GM12878 (cell line): ENCODE measurements at regions not wholly inside any gene's neighbourhood (a gene's known extent, or its start where the extent isn't known, plus 50 kb on each side); places are given as distances from the start of the nearest gene placed in this dataset.

ENCODE experiments used
- ATAC-seq: fragments of 200-7000 bp; cut with Tn5 transposase; 3 replicates; pipeline ENCODE4 v1.9.1; 2020; ENCODE audit warnings: mild to moderate bottlenecking, moderate library complexity
- BruUV-seq: library from RNA; stranded (reverse); fragments of 400-500 nt; replicated peaks from 2 replicates; lab custom pipeline; 2021; lab: Mats Ljungman, UMichigan
- CTCF ChIA-PET: fragments of 300-600 bp; sonication (Branson Sonifier 250); formaldehyde crosslinking; extraction: SDS; loops from one replicate; lab custom pipeline; 2021; ENCODE audit warnings: inconsistent platforms; lab: Yijun Ruan, JAX
- POLR2A ChIA-PET: fragments of 350-600 bp; formaldehyde crosslinking; extraction: SDS; loops from one replicate; lab custom pipeline; 2021; ENCODE audit warnings: inconsistent platforms; lab: Charles Lee
- RAD21 ChIA-PET: fragments of 300-600 bp; sonication (Branson Sonifier 250); formaldehyde crosslinking; loops from one replicate; lab custom pipeline; 2023; ENCODE audit warnings: antibody characterized with exemption; ENCODE audit not compliant: unreplicated experiment; lab: Charles Lee
- SMC1A ChIA-PET: fragments of 300-600 bp; sonication (Branson Sonifier 250); formaldehyde crosslinking; loops from one replicate; lab custom pipeline; 2023; ENCODE audit not compliant: unreplicated experiment, uncharacterized antibody; lab: Charles Lee
- DNase-seq: peaks from one replicate; pipeline ENCODE4 v3.0.0-alpha.2; 2011; ENCODE audit warnings: low read depth, low spot score
- FAIRE-seq: peaks from 3 replicates; lab custom pipeline; 2011; peaks lifted over from hg19 to GRCh38; lab: Jason Lieb, UNC
- H2AFZ ChIP-seq: 2 replicates; pipeline ENCODE4 v1.6.0; 2011; ENCODE audit warnings: low read depth, low read length, control low read depth; ENCODE audit not compliant: control insufficient read depth
- H3K27ac ChIP-seq: 2 replicates; pipeline ENCODE4 v1.5.1; 2011; ENCODE audit warnings: control low read depth; ENCODE audit not compliant: control insufficient read depth, insufficient read depth
- H3K27me3 ChIP-seq, 2 experiments: replicated peaks in 1 of 2; 2 replicates each; pipeline versions ENCODE4 v1.6.0 to v1.6.1; 2011; ENCODE audit warnings: low read length in 1 of 2; ENCODE audit not compliant: control insufficient read depth in 2 of 2, insufficient read depth in 2 of 2
- H3K36me3 ChIP-seq, 2 experiments: 2 replicates each; pipeline ENCODE4 v1.5.1; 2011; ENCODE audit warnings: low read length in 1 of 2; ENCODE audit not compliant: control insufficient read depth in 2 of 2, insufficient read depth in 2 of 2
- H3K4me1 ChIP-seq: 2 replicates; pipeline ENCODE4 v1.6.1; 2011; ENCODE audit warnings: mild to moderate bottlenecking, low read length, moderate library complexity, mixed read lengths; ENCODE audit not compliant: control insufficient read depth, insufficient read depth
- H3K4me2 ChIP-seq: 2 replicates; pipeline ENCODE4 v1.6.0; 2011; ENCODE audit warnings: control low read depth; ENCODE audit not compliant: control insufficient read depth, insufficient read depth
- H3K4me3 ChIP-seq: fragments of 200-600 bp; sonication (generic); 2 replicates; pipeline ENCODE4 v1.5.1; 2016
- H3K79me2 ChIP-seq: 2 replicates; pipeline ENCODE4 v1.6.0; 2011; ENCODE audit warnings: low read length; ENCODE audit not compliant: control insufficient read depth, insufficient read depth
- H3K9ac ChIP-seq: 2 replicates; pipeline ENCODE4 v1.8.0; 2011; ENCODE audit warnings: low read length, control low read depth, mixed read lengths; ENCODE audit not compliant: control insufficient read depth, insufficient read depth
- H3K9me3 ChIP-seq: replicated peaks from 3 replicates; pipeline ENCODE4 v1.5.1; 2011; ENCODE audit warnings: mild to moderate bottlenecking, low read length; ENCODE audit not compliant: control insufficient read depth, insufficient read depth
- H4K20me1 ChIP-seq: 2 replicates; pipeline ENCODE4 v1.6.0; 2011; ENCODE audit not compliant: control insufficient read depth, insufficient read depth
- BACH1 ChIP-seq: fragments of 450-650 bp; IDR thresholded peaks from 2 replicates; pipeline ENCODE4 v1.6.1; 2017; ENCODE audit warnings: mild to moderate bottlenecking, borderline replicate concordance
- CREM ChIP-seq: IDR thresholded peaks from 2 replicates; pipeline ENCODE4 v1.6.1; 2014; ENCODE audit warnings: antibody characterized with exemption, low read depth
- EGR1 ChIP-seq, 2 experiments: IDR thresholded peaks; 1 replicate in 1 of 2; 2 replicates in 1 of 2; pipeline ENCODE4 v1.6.1; 2011 to 2012; ENCODE audit warnings: low read depth in 2 of 2, low read length in 2 of 2, borderline replicate concordance in 1 of 2, mild to moderate bottlenecking in 1 of 2, moderate library complexity in 1 of 2
- ESRRA ChIP-seq: IDR thresholded peaks from 2 replicates; pipeline ENCODE4 v1.6.1; 2012; ENCODE audit warnings: mild to moderate bottlenecking, low read length, improper control_type of control experiment
- HSF1 ChIP-seq: fragments of 150-350 bp; IDR thresholded peaks from 2 replicates; pipeline ENCODE4 v1.6.1; 2014; ENCODE audit warnings: mild to moderate bottlenecking, low read depth, low read length
- NFYA ChIP-seq: IDR thresholded peaks from 2 replicates; pipeline ENCODE4 v1.6.1; 2011; ENCODE audit warnings: low read depth, mild to moderate bottlenecking, low read length, improper control_type of control experiment, borderline replicate concordance
- PAX8 ChIP-seq: fragments of 450-650 bp; IDR thresholded peaks from 2 replicates; pipeline ENCODE4 v1.6.1; 2017; ENCODE audit warnings: mild to moderate bottlenecking, moderate library complexity
- POLR2A ChIP-seq: IDR thresholded peaks from 2 replicates; pipeline ENCODE4 v1.6.1; 2011; ENCODE audit warnings: low read depth, mild to moderate bottlenecking, low read length
- RCOR1 ChIP-seq: conservative IDR thresholded peaks from 2 replicates; pipeline ENCODE4 v1.6.1; 2012; ENCODE audit warnings: low read depth, low read length, improper control_type of control experiment
- SRF ChIP-seq, 2 experiments: IDR thresholded peaks; 2 replicates each; pipeline ENCODE4 v1.6.1; 2011; ENCODE audit warnings: low read depth in 2 of 2, low read length in 2 of 2, mild to moderate bottlenecking in 1 of 2, moderate library complexity in 1 of 2
- TCF3 ChIP-seq: IDR thresholded peaks from 2 replicates; pipeline ENCODE4 v1.6.1; 2012; ENCODE audit warnings: low read depth, mild to moderate bottlenecking, low read length, borderline replicate concordance; ENCODE audit not compliant: insufficient read depth
- WRNIP1 ChIP-seq: IDR thresholded peaks from 2 replicates; pipeline ENCODE4 v1.6.1; 2011; ENCODE audit warnings: low read depth, low read length, improper control_type of control experiment, borderline replicate concordance
- YY1 ChIP-seq: IDR thresholded peaks from 2 replicates; pipeline ENCODE4 v1.6.1; 2011; ENCODE audit warnings: low read depth, mild to moderate bottlenecking, low read length
- WGBS: methylation state at CpG from one replicate; pipeline ENCODE4 v1.1.6; 2016; ENCODE audit warnings: low lambda C conversion rate; ENCODE audit not compliant: insufficient replicate concordance, insufficient coverage; ENCODE audit errors: missing lambda C conversion rate; 5-methylcytosine and 5-hydroxymethylcytosine counted together
- in situ Hi-C: fragments of 300-500 bp; cut with MboI; formaldehyde crosslinking; loops from 9 replicates; pipeline ENCODE4 v1.14.3; 2018; ENCODE audit warnings: mixed read lengths
- intact Hi-C: fragments of 100-400 bp; cut with micrococcal nuclease; formaldehyde crosslinking; loops from one replicate; pipeline ENCODE4 v1.14.2; 2022; ENCODE audit not compliant: unreplicated experiment

DNA sequence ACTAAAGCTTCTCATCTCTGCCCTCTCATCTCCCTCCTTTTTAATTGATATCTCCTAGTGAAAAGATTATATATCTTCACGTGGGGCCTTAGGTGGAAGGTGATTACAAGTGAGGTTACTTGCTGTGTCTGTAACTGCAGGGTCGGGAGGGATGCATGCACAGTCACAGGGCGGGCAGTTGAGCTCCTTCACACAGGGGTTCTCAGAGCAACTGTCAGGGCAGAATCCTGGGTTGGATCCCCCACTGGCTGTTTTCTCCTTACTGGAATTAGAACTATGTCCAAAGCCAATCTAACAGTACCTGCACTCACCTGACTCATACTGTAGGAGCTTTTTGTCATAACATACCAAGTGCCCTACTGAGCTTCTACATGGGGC is 141.1 kb downstream of the AASDH start:
- no peak overlapping the region for H2AFZ ChIP-seq
- H3K4me1 ChIP-seq = no peaks in the 10 kb centered on the region
- no peak for DNase-seq
- H3K9ac ChIP-seq = no peak overlapping the region
- no peak for ATAC-seq
- CTCF ChIA-PET = no interaction called here
- no peak overlapping the region for H3K4me3 ChIP-seq
- no TSS peak for BruUV-seq
- in situ Hi-C loops (no loop called here), intact Hi-C loops (no loop called here)
- no peak overlapping the region for H3K27ac ChIP-seq
- WGBS = 23% methylated on average over 3 of the region's 3 CpGs
- H3K36me3 ChIP-seq = no peaks in the 10 kb centered on the region
- no peak for FAIRE-seq
- no peaks in the 10 kb centered on the region for H3K27me3 ChIP-seq
- TF ChIP-seq HSF1 (no peak), NFYA (no peak), ESRRA (no peak), TCF3 (no peak), PAX8 (no peak), BACH1 (no peak), SRF (IDR thresholded peaks at IDR 0.05; ENCODE audit: low read depth in 2 of 2, low read length in 2 of 2) (no peak), WRNIP1 (no peak), YY1 (no peak), EGR1 (IDR thresholded peaks at IDR 0.05; ENCODE audit: borderline replicate concordance in 1 of 2, low read depth in 2 of 2, low read length in 2 of 2) (no peak), POLR2A (no peak), CREM (no peak), RCOR1 (no peak)
- H3K9me3 ChIP-seq = no peaks in the 10 kb centered on the region
- H4K20me1 ChIP-seq = no peaks in the 10 kb centered on the region
- H3K4me2 ChIP-seq = no peak overlapping the region
- SMC1A ChIA-PET = no interaction called here
- POLR2A ChIA-PET = no interaction called here
- RAD21 ChIA-PET = no interaction called here
- H3K79me2 ChIP-seq = no peaks in the 10 kb centered on the region
